Activated gamma-delta T cell treated with Interleukin-2 at 50 U/mL for 16 hours (primary cell): ENCODE measurements at regions not wholly inside any gene's neighbourhood (a gene's known extent, or its start where the extent isn't known, plus 50 kb on each side); places are given as distances from the start of the nearest gene placed in this dataset.
"Not testable (repeated sequence)": the region's sequence is repeated elsewhere in the genome, so short reads cannot be mapped to it uniquely, and the experiment has no call there.

ENCODE experiments used
- DNase-seq: peaks from one replicate; pipeline ENCODE4 v3.0.0-alpha.2; 2020

DNA sequence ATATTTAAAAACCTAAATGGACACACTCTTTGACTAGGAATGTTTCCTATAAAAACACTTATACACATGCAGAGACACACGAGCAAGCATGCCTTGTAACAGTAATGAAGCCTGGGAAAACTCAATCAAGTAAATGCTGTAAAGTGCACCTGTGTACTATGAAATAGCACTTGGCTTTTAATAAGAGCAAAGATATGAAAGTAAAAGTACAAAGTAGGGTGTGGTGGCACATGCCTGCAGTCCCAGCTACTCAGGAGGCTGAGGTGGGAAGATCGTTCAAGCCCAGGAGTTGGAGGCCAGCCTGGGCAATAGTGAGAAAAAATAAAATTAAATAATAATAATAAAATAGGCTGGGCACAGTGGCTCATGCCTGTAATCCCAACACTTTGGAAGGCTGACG is 166.9 kb upstream of the GRK3 start:
- DNase-seq, result no peak

GRCh38 chr22:25398591-25399062 is 165.8 kb upstream of the GRK3 start:
- not testable (repeated sequence) for DNase-seq

DNA sequence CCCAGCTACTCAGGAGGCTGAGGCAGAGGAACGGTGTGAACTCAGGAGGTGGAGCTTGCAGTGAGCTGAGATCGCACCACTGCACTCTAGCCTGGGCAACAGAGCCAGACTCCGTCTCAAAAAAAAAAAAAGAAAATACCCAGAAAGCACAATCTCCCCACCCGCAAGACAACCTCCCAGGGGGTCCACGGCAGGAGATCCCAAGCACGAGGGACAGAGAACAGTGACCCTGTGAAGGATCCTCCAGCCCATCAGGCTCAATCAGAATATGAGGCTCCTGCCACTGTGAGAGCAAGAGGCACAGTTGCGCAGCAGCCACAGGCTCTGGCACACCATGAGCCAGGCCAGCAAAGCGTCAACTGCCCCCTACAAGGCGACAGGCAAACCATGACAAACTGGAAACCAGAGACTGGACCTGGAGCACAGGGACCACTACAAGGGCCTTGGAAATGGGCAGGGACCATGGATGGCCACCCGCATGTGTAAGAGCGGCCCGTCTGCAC is 164.8 kb upstream of the GRK3 start:
- DNase-seq, result no peak

DNA sequence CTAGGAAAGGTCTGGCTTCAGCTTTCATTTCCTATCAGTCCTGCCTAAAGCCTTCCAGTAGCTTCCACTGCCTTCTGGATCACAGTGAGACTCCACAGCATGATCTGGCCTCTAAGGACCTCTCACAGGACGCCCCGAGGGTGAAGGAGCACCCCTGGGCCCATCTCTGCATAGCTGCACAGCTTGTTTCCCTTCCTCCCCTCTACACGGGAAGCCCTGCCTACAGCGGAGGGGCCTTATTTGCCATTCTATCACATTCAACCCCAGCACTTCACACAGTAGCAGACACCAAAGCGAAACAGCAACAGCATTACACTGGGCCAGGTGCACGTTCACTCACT is 162.3 kb upstream of the GRK3 start:
- DNase-seq, result no peak

- DNase-seq, result no peak
Observed at GRCh38 chr22:25402501-25403283, 161.8 kb upstream of the GRK3 start.

DNA sequence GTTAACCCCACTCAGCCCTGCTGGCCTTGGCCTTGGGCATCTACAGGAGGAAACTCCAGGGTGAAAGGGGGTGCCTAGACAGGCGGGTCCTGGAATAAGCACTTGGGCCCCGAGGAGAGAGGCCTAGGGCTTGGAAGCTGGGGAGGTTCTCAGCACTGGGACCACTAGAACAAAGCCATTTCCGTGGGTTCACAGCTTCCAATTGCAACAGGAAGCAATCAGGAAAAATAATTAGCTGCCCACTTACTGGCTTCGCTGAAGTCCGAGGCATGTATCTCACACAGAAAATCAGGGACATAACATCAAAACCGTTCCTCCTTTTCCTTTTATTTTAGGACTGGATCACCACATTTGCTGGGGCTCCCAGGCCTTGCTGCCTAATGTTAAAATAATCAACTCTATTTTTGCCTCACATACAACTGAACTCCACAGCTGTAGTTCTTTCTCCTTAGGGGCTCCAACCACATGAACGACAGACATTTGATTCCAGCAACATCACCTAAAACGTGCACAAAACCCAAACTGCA is 161.1 kb upstream of the GRK3 start:
- DNase-seq, result no peak

GRCh38 chr22:25403811-25404471 is 160.5 kb upstream of the GRK3 start:
- DNase-seq, result no peak

DNA sequence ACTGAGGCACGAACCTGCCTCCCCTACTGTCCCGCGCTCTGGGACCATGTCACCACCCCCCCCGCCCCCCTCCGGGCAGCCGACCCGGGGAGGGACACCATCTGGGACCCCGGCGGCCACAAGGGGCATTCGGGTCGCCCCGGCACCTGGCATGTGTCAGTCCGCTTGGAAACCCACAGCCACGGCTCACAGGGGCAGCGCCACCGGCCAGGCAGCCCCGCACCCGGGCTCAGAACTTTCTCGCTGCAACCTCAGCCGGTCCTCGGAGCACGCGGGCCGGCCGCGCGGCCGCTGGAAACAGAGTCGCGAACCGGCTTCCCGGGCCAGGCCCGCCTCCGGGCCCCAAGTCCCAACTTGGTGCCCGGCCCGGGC is 159.9 kb upstream of the GRK3 start:
- no peak for DNase-seq

DNA sequence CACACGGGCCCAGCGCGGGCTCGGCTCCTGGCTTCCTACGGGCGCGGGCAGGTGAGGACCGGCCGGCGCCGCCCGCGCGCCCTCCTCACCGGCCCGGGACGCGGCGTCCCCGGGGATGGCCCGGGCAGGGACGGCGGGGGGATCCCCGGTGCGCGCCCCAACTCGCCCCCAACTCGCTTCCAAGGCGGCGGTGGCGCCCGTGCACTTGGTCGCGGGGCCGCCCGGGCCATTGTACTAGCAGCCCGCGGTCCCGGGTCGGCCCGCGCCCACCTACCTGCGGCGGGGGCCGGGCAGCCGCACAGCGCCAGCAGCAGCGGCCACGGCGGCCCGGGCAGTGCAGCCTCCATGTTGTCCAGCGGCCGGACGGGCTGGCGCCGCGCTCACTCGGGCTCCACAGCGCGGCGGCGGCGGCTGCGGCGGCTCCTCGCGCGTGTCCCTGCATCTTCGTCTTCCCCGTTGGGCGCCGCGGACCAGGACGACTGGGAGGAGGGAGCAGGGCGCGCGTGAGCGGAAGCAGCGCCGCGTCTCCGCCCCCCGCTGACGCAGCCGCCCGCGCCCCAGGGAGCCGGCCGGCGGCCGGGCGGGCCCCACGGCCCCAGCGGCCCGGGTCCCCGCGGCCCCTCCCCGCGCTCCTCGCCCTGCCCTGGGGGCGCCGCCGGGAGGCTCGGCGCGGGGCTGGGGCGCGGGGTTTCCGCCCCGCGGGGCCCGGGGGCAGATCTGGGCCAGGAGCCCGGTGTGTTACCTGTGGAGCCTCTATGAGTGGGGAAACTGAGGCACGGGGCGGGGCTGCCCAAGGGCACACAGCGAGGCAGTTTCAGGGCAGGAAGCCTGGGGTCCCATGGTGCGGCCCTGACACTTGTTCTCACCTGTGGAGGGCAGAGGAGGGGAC is 159.3 kb upstream of the GRK3 start:
- peak; percentile 48 for DNase-seq

DNA sequence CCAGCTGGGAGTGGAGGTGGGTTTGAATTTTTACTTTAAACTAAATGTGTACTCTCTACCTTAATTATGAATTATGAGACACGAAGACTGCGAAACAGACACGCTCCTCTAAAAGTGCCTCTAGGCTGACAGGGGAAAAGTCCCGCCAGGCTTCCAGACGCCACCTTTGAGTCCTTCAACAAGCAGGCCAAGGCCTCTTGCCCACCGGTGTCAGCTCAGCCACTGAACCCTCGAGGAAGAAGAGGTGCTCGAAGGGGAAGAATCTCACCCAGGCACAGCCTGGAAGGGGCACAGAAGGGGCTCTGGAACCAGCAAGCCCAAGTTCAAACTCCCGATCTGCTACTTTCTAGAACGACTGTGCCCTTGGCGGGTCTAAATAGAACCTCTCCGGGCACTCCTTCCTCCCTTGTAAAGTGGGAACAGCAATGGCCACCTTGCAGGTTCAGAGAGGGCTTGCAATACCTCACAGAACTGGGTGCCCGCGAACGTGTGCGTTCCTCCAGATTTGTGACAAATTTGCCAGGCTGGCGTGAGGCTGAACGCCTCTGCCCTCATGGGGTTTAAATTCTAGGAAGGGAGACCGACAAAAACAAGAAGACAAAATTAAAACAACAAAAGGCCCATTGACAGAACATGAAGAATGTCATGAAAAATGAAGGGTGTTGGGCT is 158.5 kb upstream of the GRK3 start:
- DNase-seq, result no peak

- no peak for DNase-seq
Observed at GRCh38 chr22:25406510-25407210, 157.8 kb upstream of the GRK3 start.

DNA sequence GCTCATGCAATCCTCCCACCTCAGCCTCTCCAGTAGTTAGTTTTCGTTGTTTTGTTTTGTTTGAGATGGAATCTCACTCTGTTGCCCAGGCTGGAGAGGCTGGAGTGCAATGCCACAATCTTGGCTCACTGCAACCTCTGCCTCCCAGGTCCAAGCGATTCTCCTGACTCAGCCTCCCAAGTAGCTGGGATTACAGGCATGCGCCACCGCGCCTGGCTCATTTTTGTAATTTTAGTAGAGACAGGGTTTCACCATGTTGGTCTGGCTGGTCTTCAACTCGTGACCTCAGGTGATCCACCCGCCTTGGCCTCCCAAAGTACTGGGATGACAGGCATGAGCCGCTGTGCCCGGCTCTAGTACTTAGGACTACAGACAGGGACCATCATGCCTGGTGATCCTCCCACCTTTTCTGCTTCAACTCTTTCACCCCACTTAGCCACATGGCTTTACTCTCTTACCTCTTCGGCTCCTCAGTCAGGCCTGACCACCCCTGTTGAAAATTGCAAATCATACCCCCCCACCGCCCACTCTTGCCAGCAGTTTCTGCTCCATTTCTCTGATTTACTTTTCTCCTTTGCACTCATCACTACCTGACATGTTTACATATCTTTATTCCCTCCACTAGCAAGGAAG is 157.1 kb upstream of the GRK3 start:
- DNase-seq, result no peak

GRCh38 chr22:25407859-25408229 is 156.6 kb upstream of the GRK3 start:
- no peak for DNase-seq

- DNase-seq, result no peak
Observed at GRCh38 chr22:25409240-25409639, 155.2 kb upstream of the GRK3 start.

DNA sequence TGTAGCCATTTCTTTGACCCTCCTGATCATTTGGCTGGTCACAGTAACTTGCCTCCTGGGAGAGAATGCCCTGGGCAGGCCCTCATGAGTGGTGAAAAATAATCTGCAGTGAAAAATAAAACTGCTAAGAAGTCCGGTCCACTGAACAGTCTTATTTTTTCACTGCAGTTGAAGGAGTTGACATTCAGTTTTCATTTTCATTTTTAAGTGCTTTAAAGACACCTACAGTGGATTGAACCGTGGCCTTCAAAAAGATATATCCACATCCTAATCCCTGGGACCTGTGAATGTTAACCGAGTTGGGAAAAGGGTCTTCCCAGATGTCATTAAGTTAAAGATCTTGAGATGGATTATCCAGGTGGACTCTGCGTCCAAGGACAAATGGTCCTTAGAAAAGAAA is 153.6 kb upstream of the GRK3 start:
- DNase-seq, result no peak

DNA sequence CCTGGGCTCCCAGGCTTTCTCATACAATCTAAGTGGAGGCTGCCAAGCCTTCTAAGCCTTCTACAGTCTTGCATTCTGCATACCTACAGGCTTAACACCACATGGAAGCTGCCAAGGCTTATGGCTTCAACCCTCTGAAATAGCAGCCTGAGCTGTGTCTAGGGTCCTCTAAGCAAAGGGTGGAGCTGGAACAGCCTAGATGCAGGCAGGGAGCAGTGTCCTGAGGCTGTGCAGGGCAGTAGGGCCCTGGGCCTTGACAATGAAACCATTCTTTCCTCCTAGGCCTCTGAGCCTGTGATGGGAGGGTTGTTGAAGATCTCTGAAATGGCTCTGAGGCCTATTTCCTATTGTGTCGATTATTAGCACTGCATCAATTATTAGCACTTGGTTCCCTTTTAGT is 150.9 kb upstream of the GRK3 start:
- no peak for DNase-seq

GRCh38 chr22:25415731-25416130 is 148.7 kb upstream of the GRK3 start:
- not testable (repeated sequence) for DNase-seq

GRCh38 chr22:25417826-25418225 is 146.6 kb upstream of the GRK3 start:
- DNase-seq, result not testable (repeated sequence)

DNA sequence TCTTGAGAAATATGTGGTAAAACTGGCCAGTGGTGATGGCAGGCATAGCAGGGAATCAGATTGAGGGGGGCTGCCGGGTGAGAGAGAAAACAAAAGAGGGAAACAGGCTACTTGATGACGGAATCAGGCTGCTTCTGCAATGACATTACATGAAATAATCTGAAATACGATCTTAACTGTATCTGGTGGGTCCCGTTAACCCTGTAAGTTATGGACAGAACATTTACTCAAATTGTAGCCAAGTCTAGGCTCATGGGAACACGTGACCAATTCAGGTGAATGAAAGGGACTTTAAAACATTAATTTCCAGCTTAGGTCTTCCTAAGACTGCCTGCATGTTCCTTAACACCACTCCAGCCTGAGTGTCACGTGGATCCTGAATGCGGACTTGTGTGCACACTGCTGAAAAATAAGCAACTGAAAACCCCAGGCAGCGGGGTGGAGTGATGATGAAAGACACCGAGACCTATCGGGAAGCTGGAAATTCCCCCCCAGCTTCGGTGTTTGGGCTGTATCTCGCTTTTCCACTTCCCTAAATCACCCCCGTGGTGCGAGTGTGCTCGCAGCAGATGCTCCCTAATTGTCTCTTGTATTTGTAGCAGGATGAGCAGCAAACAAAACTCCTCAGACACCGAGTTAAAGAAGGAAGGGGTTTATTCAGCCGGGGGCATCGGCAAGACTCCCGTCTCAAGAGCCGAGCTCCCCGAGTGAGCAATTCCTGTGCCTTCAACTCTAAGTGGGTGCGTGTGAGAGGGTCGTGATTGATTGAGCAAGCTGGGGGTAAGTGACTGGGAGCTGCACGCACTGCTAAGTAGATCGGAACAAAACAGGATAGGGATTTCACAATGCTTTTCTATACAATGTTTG is 145.0 kb upstream of the GRK3 start:
- no peak for DNase-seq

DNA sequence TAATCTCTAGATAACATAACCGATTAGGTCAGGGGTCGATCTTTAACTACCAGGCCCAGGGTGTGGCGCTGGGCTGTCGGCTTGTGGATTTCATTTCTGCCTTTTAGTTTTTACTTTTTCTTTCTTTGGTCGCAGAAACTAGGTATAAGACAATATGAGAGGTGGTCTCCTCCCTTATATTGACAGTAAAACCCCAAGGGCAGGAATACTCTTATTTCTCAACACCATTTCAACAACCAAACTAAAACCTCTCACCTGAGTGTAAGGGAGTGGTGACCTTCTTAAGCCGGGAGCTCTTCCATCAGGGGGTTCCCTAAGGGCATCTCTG is 144.4 kb upstream of the GRK3 start:
- DNase-seq, result not testable (repeated sequence)

- no peak for DNase-seq
Observed at GRCh38 chr22:25420471-25420924, 144.0 kb upstream of the GRK3 start.
